CD4-positive, alpha-beta T cell treated with Interleukin-17A for 1 hour (primary cell): ENCODE measurements at regions not wholly inside any gene's neighbourhood (a gene's known extent, or its start where the extent isn't known, plus 50 kb on each side); places are given as distances from the start of the nearest gene placed in this dataset.
"Not testable (repeated sequence)": the region's sequence is repeated elsewhere in the genome, so short reads cannot be mapped to it uniquely, and the experiment has no call there.

Source experiments
- DNase-seq: peaks from one replicate; pipeline ENCODE4 v3.0.0-alpha.2; 2020

- DNase-seq: peak; percentile 84
Measured at GRCh38 chr7:6991169-6991611, 165.1 kb upstream of the CCZ1B start.

GRCh38 chr7:6991686-6992085 lies 165.6 kb upstream of the CCZ1B start:
- DNase-seq: not testable (repeated sequence)

DNA sequence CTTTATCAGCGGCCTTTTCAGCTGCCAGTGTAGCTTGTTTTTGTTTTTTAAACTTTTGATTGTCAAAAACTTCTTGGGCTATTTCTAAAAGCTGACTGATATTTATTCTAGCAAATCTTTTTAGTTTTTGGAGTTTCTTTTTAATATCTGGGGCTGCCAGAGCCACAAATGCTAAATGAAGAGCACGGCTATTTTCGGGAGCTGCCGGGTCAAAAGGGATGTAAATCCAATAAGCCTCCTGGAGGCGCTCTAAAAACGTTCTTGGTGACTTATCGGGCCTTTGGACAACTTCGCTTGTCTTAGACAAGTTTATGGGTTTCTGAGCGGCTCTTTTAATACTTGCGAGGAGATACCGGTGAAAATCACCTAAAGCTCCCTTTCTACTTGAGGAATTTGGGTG lies 166.1 kb upstream of the CCZ1B start:
- not testable (repeated sequence) for DNase-seq

GRCh38 chr7:6995026-6995425 lies 169.0 kb upstream of the CCZ1B start:
- not testable (repeated sequence) for DNase-seq

GRCh38 chr7:6995493-6996289 lies 169.6 kb upstream of the CCZ1B start:
- DNase-seq: not testable (repeated sequence)

GRCh38 chr7:6999067-6999666 lies 173.1 kb upstream of the CCZ1B start:
- DNase-seq: not testable (repeated sequence)

DNA sequence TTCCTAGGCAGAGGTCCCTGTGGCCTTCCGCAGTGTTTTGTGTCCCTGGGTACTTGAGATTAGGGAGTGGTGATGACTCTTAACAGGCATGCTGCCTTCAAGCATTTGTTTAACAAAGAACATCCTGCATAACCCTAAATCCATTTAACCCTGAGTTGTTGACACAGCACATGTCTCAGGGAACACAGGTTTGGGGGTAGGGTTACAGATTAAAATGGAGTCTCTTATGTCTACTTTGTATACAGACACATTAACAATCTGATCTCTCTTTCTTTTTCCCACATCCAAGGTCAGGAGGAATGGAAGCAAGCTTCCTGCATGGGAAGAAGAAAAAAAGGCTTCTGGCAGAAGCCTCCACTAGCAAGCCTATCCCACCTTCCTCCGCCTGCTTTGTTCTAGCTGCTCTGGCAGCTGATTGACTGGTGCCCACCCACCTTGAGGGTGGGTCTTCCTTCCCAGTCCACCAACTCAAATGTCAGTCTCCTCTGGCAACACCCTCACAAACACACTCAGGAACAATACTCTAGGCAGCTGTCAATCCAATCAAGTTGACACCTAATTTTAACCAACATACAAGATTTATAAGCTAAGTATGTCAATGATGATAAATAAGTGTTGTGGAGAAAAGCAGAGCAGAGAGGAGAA lies 176.5 kb upstream of the CCZ1B start:
- DNase-seq: no peak

DNA sequence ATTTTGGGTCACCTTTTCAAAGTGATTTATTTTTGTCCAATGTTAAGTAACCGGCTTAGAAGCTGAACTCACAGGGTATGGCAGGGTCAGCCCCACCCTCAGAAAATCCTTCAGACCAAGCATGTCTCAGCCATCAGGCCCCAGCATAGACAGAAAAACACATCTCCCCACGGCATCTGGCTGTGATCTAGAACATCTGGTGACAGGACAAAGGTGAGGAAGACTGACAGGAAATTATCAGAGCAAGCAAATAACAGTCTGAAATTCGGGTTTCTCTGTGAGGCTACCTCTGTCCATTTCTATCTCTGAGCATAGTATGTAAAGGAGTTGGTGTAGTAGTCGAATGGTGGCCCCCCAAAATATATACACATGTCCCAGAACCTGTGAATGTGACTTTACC lies 177.0 kb upstream of the C1GALT1 start:
- DNase-seq: no peak

GRCh38 chr7:7005949-7006348 lies 176.4 kb upstream of the C1GALT1 start:
- DNase-seq: not testable (repeated sequence)

DNA sequence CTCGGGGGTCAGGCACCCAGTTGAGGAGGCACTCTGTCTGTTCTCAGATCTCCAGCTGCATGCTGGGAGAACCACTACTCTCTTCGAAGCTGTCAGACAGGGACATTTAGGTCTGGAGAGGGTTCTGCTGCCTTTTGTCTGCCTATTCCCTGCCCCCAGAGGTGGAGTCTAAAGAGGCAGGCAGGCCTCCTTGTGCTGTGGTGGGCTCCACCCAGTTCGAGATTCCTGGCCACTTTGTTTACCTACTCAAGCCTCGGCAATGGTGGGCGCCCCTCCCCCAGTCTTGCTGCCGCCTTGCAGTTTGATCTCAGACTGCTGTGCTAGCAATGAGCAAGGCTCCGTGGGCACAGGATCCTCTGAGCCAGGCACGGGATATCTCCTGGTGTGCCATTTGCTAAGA lies 171.1 kb upstream of the C1GALT1 start:
- not testable (repeated sequence) for DNase-seq

GRCh38 chr7:7011751-7012150 lies 170.6 kb upstream of the C1GALT1 start:
- DNase-seq: not testable (repeated sequence)

DNA sequence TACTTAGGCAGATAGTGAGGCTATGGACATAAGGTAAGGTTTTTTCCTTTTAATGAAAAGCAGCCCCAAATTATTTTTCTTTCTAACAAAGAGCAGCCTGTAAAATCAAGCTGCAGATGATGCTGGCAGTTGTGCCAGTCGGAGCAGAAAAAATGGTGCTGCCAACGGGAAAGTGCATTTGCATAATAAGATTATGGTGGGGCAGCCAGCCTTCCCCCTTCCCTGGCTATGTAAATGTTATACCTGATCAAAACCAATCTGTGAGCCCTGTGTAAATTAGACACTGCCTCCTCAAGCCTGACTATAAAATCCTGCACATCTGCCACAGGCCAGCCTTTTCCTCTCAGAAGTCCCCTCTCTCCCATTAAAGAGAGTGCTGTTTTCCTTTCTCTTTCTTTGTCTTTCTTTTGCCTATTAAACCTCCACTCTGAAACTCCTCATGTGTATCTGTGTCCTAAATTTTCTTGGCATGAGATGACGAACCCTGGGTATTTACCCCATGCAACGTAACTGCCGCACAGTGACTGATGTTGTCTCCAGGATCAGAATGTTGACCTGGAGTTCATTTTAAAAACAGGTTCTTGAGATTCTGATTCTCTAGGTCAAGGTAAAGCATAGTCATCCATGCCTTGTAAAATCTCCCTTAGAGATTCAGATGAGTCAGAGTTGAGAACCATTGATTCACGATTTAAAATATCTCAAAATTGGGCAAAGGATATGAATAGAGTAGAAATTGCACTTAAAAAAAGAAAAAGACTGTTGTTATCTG lies 167.3 kb upstream of the C1GALT1 start:
- DNase-seq: no peak

DNA sequence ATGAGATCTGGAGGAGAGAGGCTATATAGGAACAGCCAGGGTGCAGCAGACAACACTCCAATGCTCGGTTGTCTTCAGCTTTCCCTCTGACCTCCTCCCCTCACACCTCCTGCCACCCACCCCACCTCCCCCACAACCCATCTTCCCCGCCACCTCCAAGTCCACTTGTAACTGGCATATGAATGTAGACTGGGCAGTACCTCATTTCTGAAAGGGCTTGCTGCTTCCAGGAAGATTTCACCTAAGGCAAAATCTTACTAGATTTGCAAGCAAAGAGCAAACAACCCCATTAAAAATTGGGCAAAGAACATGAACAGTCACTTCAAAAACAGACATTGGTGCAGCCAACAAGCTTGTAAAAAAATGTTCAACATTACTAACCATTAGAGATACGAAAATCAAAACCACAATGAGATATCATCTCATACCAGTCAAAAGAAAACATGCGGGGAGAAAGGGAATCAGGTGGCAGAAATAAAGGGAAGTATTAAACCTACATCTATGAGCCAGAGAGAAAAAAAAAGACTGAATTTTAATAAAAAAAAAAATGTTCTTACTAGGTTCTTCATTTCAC lies 164.6 kb upstream of the C1GALT1 start:
- no peak for DNase-seq

- DNase-seq: no peak
Measured at GRCh38 chr7:7018290-7018689, 164.1 kb upstream of the C1GALT1 start.

DNA sequence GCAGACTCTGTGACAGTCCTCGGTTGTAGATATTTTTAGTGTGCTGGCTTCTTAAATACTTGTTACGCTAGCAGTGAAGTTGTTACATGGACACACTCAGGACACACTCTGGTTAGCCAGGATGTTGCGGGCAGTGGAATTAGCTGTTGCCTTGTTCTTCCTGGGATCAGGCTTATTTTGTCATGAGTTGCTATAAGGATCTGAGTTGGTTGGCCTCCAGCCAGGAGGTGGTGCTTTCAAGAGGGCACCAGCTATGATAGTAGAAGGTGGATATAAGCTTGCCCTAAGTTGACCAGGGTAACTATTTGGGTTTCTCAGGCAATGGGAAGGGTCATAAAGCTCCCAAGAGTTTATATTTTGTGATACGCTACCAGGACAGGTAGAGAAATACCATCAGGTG lies 150.1 kb upstream of the C1GALT1 start:
- no peak for DNase-seq

- DNase-seq: no peak
Measured at GRCh38 chr7:7035851-7036250, 146.5 kb upstream of the C1GALT1 start.

DNA sequence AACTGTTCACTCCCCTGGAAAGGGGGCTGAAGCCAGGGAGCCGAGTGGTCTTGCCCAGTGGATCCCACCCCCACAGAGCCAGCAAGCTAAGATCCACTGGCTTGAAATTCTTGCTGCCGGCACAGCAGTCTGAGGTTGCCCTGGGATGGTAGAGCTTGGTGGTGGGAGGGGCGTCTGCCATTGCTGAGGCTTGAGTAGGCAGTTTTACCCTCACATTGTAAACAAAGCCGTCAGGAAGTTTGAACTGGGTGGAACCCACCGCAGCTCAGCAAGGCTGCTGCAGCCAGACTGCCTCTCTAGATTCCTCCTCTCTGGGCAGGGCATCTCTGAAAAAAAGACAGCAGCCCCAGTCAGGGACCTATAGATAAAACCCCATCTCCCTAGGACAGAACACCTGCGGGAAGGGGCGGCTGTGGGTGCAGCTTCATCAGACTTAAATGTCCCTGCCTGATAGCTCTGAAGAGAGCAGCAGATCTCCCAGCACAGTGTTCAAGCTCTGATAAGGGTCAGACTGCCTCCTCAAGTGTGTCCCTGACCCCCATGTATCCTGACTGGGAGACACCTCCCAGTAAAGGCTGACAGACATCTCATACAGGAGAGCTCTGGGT lies 140.0 kb upstream of the C1GALT1 start:
- peak; percentile 10 for DNase-seq

- DNase-seq: no peak
Measured at GRCh38 chr7:7044806-7045205, 137.5 kb upstream of the C1GALT1 start.

GRCh38 chr7:7048213-7048612 lies 134.1 kb upstream of the C1GALT1 start:
- DNase-seq: no peak

GRCh38 chr7:7051206-7051877 lies 131.0 kb upstream of the C1GALT1 start:
- no peak for DNase-seq

DNA sequence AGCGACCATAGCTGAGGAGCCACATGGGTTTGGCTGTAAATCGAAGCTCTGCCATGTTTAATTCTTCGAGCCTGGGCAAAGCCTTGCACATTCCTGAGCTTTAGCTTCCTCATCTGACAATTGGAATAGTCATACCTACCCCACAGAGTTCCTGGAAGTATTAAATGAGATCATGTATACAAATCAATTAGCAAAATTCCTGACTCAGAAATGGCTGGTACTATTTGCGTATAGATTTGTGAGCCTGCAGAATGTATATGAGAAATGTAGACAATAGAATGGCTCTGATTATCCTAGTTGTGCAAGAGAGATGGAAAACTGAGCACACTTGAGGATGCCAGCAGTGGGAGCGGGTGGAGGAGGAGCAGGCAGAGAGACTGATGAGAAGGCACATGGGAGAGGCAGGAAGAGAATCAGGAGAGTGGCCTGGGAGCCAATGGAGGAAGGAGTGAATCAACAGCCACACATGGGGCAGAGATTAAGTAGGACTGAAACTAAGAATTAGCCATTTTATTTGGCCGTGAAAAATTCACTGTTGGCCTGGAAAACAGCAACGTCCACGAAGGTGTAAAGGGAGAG lies 128.0 kb upstream of the C1GALT1 start:
- no peak for DNase-seq
